ENCODE measurements at regions not wholly inside any gene's neighbourhood (a gene's known extent, or its start where the extent isn't known, plus 50 kb on each side); places are given as distances from the start of the nearest gene placed in this dataset.

DNA sequence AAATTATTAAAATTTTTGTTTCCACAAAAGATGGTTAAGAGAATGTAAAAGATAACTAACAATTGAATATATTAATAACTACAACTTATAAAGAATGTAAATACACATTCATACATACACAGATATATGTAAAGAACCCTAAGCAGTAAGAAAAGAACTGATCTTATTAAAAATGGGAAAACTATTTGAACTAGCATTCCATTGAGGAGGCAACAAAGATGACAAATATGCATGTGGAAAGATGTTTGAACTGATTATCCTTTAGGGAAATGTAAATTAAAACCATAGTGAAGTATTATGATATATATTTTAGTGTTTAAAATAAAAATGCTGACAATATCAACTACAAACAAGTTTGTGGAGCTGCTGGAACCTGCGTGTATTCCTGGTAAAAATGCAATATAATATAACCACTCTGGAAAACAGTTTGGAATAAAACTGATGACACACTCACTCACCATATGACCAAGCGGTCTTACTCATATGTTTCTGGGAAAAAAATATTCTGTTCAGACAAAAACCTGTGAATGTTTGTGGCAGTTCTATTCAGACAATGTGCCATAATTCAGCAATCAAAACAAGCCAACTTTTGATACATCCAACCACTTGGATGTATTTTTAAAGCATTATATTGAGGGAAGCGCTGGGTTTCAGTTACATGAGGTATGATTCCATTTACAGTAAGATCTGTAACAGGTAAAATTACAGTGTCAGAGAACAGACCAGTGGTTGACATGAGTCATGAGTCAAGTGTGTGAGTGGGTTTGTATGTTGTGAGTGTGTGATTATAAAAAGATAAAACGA lies 694.4 kb upstream of the SLITRK5 start:
- ChIA-PET CTCF (ENCODE audit: low intra/inter-chr PET ratio, low total read pairs) (no interaction called here), POLR2A (no interaction called here)
- Histone ChIP-seq H3K27ac (ENCODE audit: extremely low read length, insufficient read depth, low read length) (no peak overlapping the region), H3K4me2 (ENCODE audit: low read depth, low read length) (no peak overlapping the region), H3K4me1 (ENCODE audit: insufficient read depth, low read length) (no peaks in the 10 kb centered on the region), H3K9me3 (ENCODE audit: low read length) (no peaks in the 10 kb centered on the region), H3K27me3 (ENCODE audit: control insufficient read depth in 1 of 2, insufficient read depth in 2 of 2, low read length in 2 of 2) (no peaks in the 10 kb centered on the region), H3K9ac (ENCODE audit: insufficient read depth, low read depth, low read length) (no peak overlapping the region), H4K20me1 (ENCODE audit: insufficient read depth, low read length) (no peaks in the 10 kb centered on the region), H3K4me3 (replicated peaks in 1 of 3; ENCODE audit: insufficient read depth in 1 of 3, low read depth in 2 of 3, low read length in 3 of 3) (no peak overlapping the region), H2AFZ (ENCODE audit: low read length) (no peak overlapping the region), H3K79me2 (ENCODE audit: insufficient read depth, low read length) (no peaks in the 10 kb centered on the region), H3K36me3 (replicated peaks in 1 of 2; ENCODE audit: control insufficient read depth in 1 of 2, insufficient read depth in 2 of 2, low read length in 2 of 2) (no peaks in the 10 kb centered on the region)
- WGBS (ENCODE audit: low lambda C conversion rate), result 23% methylated on average over 4 of the region's 4 CpGs
- TF ChIP-seq FOXP1 (IDR thresholded peaks at IDR 0.05) (0 out of 2 replicates have a peak, but pooled peaks have one; percentile 58), FOXP1 (CRISPR knock-in tag; IDR thresholded peaks at IDR 0.05) (no peak), ZNF142 (CRISPR knock-in tag; IDR thresholded peaks at IDR 0.05) (no peak)
- ATAC-seq, result no peak
- in situ Hi-C loops (cut with HindIII; ENCODE audit: extremely low pct_ligation_motif_present, low pct_unique_long_range_greater_than_20kb) (no loop called here), intact Hi-C loops (cut with micrococcal nuclease; ENCODE audit: unreplicated experiment) (no loop called here)
- FAIRE-seq, result no peak
- no TSS peak for BruUV-seq (replicated peaks)
- no peak for DNase-seq (ENCODE audit: low spot score)

Data from HepG2 (cell line).